GM18520 (cell line): ENCODE measurements at regions not wholly inside any gene's neighbourhood (a gene's known extent, or its start where the extent isn't known, plus 50 kb on each side); places are given as distances from the start of the nearest gene placed in this dataset.
"Not testable (repeated sequence)": the region's sequence is repeated elsewhere in the genome, so short reads cannot be mapped to it uniquely, and the experiment has no call there.

Source experiments
- ATAC-seq: cut with Tn5 transposase; IDR thresholded peaks from one replicate; pipeline ENCODE4 v1.9.1; 2021; ENCODE audit not compliant: unreplicated experiment

GRCh38 chr7:149992366-149992765, 118.6 kb downstream of the ATP6V0E2 start:
- ATAC-seq, result not testable (repeated sequence)

DNA sequence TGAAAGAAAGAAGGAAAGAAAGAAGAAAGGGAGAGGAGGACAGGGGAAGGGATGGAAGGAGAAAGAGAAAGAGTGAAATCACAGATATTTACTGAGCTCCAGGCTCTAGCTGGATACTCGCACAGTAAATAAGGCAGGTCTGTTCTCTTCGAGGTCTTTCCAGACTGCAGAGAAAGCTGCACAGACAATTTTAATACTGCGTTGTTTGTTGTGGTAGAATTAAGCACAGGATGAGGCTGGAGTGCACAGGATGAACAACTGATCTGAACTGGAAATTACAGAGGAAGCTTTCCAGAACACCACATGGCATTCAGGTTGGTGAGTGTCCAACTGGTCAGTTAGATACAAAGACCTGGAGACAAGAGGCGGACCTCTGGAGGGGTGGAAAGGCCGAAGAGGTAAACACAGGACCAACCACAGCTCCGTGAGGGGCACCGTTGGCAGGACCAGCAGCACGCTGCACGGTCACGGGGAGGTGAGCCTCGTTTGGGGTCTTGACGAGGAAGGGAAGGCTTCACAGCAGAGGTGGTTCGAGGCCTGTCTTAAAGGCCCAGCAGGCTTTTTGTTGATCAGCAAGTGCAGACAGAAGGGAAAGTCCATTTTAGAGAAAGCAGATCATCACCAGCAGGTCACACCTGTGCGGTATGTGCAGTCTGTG, 121.7 kb downstream of the ATP6V0E2 start:
- ATAC-seq, result not testable (repeated sequence)

DNA sequence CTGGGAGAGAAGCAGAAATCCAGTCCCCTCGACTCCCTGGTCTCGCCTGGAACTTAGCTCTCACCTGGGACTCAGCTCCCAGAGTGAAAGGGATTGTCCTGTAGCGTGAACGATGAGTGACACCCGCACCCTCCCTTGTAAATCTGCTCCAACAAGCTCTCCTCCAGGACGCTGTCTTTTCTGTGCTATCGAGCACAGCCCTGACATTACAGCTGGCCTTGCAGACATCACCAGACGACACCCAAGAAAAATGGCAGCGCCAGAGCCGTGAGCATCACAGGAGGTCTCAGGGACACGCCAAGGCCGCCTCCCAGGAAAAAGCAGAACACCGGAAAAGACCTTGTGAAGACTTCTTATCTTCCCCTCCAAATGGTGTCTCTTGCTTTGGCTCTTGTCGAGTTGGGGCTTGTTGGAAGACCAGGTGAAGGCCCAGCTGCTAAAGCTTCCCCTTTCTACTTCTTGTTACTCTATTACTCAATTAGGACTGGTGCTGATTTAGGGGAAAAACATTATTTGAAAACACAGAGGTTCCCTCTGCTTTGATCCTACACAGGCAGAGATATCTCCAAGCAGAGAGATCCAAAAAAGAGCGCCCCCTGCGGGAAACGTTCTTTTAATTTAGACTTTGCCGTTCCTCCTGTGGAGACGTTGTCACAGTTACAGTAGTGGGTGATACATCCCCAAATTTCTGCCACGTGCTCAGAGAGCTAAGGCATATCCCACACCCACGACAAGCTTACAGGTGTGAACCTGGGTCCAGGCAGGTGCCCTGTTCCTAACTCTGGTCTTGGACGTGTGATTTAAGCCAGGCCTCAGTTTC, 127.2 kb downstream of the ATP6V0E2 start:
- not testable (repeated sequence) for ATAC-seq

DNA sequence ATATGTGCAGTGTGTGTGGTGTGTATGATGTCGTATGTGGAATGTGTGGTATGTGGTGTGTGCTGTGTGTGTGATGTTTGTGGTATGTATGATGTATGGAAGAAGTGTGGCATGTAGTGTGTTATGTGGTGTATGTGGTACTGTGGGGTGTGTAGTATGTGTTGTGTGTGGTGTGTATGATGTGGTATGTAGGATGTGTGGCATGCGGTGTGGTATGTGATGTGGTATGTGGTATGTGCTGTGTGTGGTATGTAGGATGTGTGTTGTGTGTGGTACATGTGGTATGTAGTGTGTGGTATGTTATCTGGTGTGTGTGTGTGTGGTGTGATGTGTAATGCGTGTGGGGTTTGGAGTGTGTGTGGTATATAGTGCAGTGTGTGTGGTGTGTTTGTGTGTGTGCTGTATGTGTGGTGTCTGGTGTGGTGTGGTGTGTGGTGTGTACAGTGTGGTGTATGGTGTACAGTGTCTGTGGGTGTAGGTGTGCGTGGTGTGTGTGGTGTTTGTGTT, 129.6 kb downstream of the ATP6V0E2 start:
- no peak for ATAC-seq

GRCh38 chr7:150003973-150004372, 130.2 kb downstream of the ATP6V0E2 start:
- ATAC-seq, result not testable (repeated sequence)

GRCh38 chr7:150004843-150005242, 131.1 kb downstream of the ATP6V0E2 start:
- not testable (repeated sequence) for ATAC-seq

DNA sequence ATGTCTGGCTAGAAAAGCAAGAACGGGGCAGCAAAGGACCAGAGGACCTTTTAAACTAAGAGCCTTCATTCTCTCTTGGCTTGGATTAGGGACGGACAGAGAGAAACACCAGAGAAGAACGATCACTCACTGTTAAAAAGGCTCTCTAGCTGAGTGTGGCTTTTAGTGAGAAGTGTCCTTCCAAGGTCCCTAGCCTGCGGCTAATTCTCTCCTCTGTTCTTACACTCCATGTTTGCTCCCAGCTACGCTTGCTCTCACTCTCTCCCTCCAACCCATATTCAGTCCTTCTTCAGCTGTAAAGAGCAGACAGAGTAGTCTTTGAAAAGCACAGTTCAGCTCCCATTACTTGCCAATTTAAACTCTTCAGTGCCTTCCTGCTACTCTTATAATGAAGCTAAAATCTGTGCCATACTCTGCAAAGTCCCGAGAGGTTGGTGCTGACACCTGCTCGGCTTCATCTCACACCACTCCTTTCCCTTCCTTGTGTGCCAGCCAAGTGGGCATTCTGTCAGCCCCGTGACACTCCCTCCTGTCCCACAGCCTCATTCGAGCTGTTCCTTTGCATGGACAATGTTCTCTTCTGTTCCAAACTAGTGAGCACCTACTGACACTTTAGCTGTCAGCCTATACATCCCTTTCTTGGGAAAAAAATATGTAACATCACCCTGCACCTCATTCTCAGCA, 136.0 kb downstream of the ATP6V0E2 start:
- ATAC-seq, result not testable (repeated sequence)

GRCh38 chr7:150016651-150017189, 143.0 kb downstream of the ATP6V0E2 start:
- not testable (repeated sequence) for ATAC-seq

DNA sequence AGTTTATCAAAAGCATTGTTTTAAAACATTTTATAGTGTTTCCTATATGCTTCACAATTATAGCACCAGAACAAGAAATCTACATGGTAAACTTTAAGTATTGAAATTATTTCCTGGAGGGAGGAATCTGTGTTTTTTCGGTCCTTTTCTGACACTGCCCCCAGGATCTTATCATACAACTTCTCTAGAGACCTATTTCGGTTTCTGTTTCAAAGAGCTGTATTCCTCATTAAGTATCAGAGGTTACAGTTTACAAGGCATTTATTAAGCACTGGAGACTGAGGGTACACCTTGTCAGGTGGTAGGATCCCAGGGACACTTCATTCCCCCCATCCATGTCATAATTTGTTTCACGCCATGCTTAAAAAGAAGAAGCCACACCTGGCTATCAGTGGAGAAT, 146.4 kb downstream of the ATP6V0E2 start:
- not testable (repeated sequence) for ATAC-seq

GRCh38 chr7:150024550-150025490, 151.1 kb downstream of the ATP6V0E2 start:
- not testable (repeated sequence) for ATAC-seq

GRCh38 chr7:150025802-150026201, 152.0 kb downstream of the ATP6V0E2 start:
- not testable (repeated sequence) for ATAC-seq

- not testable (repeated sequence) for ATAC-seq
These were observed 154.7 kb downstream of the ATP6V0E2 start for GRCh38 chr7:150028344-150029012.

DNA sequence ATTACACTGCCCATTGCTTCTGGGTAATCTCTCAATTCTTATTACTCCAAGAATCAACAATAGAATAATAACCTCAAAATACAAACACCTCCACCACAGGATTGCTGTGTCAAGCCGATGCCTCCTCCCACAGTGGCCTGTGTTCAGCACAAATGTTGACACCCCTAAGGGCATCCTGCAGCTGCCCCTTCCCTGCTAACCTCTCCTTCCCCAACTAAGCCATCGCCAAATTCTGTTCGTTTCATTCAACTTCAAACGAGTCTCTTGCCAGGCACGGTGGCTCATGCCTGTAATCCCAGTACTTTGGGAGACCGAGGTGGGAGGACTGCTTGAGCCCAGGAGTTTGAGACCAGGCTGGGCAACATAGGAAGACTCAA, 155.2 kb downstream of the ATP6V0E2 start:
- not testable (repeated sequence) for ATAC-seq

- ATAC-seq, result not testable (repeated sequence)
These were observed 158.0 kb downstream of the ATP6V0E2 start for GRCh38 chr7:150031733-150032132.

- ATAC-seq, result not testable (repeated sequence)
These were observed 159.9 kb downstream of the ATP6V0E2 start for GRCh38 chr7:150033711-150034110.

GRCh38 chr7:150035769-150036168, 162.0 kb downstream of the ATP6V0E2 start:
- not testable (repeated sequence) for ATAC-seq

DNA sequence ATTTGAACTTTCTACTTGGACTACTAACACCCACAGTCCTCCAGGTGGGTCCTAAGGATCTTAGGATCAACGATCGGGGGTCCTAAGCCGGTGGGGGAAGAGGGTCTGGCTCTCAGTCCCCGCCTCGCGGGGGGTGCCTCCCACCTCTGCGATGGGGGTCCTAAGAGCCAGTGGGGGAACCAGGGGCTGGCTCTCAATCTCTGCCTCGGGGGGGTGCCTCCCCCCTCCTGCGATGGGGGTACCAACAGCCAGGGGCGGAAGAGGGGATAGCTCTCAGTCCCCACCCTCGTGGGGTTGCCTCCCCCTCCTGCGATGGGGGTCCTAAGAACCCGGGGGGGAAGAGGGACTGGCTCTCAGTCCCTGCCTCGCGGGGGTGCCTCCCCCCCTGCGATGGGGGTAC, 165.3 kb downstream of the ATP6V0E2 start:
- ATAC-seq, result not testable (repeated sequence)

DNA sequence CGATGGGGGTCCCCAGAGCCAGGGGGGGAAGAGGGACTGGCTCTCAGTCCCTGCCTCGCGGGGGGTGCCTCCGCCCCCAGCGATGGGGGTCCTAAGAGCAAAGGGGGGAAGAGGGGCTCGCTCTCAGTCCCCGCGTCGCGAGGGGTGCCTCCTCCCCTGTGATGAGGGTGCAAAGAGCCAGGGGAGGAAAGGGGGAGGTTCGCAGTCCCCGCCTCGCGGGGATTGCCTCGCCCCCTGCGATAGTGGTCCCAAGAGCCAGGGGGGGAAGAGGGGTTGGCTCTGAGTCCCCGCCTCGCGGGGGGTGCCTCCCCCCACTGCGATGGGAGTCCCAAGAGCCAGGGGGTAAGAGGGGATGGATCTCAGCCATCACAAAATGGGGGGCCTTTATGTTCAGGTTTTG, 168.5 kb downstream of the ATP6V0E2 start:
- not testable (repeated sequence) for ATAC-seq

GRCh38 chr7:150044771-150045170, 171.0 kb downstream of the ATP6V0E2 start:
- not testable (repeated sequence) for ATAC-seq
